Lower leg skin (tissue), 3 donors: ENCODE measurements at regions not wholly inside any gene's neighbourhood (a gene's known extent, or its start where the extent isn't known, plus 50 kb on each side); places are given as distances from the start of the nearest gene placed in this dataset.

Source experiments
- POLR2A ChIP-seq, 2 donors: fragments of 450-650 bp; IDR thresholded peaks; one replicate each; pipeline ENCODE4 v1.6.1; 2016 to 2017; ENCODE audit warnings: antibody characterized with exemption in 2 of 2, mild to moderate bottlenecking in 1 of 2, moderate library complexity in 1 of 2
- TF ChIP-seq, protein P1 (sequence below), 3 donors: fragments of 450-650 bp; IDR thresholded peaks; one replicate each; pipeline ENCODE4 v1.5.1; 2016; ENCODE audit warnings: antibody characterized with exemption in 3 of 3, mild to moderate bottlenecking in 3 of 3, moderate library complexity in 2 of 3

DNA sequence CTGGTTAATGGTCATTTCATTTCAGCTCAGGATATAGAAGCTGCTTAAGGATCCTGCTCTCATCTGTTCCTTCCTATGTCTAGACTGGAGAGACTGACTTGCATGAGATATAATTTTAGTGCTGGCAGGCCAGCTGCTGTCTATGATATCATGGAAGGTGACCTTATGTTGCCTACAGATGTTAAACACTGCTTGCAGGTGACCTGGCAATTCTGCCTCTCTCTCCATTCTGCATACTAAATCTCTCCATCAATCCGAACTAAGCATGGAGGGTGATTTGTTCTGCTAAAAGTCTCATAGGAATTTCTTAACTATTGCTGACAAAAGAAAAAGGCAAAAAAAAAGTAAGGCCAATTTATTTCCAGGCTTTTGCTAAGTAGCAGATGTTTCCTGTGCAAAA is 81.0 kb downstream of the CCNA1 start:
- TF ChIP-seq, protein P1, sequence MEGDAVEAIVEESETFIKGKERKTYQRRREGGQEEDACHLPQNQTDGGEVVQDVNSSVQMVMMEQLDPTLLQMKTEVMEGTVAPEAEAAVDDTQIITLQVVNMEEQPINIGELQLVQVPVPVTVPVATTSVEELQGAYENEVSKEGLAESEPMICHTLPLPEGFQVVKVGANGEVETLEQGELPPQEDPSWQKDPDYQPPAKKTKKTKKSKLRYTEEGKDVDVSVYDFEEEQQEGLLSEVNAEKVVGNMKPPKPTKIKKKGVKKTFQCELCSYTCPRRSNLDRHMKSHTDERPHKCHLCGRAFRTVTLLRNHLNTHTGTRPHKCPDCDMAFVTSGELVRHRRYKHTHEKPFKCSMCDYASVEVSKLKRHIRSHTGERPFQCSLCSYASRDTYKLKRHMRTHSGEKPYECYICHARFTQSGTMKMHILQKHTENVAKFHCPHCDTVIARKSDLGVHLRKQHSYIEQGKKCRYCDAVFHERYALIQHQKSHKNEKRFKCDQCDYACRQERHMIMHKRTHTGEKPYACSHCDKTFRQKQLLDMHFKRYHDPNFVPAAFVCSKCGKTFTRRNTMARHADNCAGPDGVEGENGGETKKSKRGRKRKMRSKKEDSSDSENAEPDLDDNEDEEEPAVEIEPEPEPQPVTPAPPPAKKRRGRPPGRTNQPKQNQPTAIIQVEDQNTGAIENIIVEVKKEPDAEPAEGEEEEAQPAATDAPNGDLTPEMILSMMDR (IDR thresholded peaks at IDR 0.05) = no peak
- TF ChIP-seq POLR2A (IDR thresholded peaks at IDR 0.05) = no peak
